DMS114 treated with DMSO at 0.1 percent for 48 hours (cell line): ENCODE measurements at regions not wholly inside any gene's neighbourhood (a gene's known extent, or its start where the extent isn't known, plus 50 kb on each side); places are given as distances from the start of the nearest gene placed in this dataset.
A peak's percentile ranks its signal among the peaks of the same experiment; 100 is the strongest.
"Not testable (repeated sequence)": the region's sequence is repeated elsewhere in the genome, so short reads cannot be mapped to it uniquely, and the experiment has no call there.

Experiments
- DNase-seq: peaks from one replicate; lab custom pipeline; 2025; ENCODE audit not compliant: unreplicated experiment; lab: John Stamatoyannopoulos, UW

DNA sequence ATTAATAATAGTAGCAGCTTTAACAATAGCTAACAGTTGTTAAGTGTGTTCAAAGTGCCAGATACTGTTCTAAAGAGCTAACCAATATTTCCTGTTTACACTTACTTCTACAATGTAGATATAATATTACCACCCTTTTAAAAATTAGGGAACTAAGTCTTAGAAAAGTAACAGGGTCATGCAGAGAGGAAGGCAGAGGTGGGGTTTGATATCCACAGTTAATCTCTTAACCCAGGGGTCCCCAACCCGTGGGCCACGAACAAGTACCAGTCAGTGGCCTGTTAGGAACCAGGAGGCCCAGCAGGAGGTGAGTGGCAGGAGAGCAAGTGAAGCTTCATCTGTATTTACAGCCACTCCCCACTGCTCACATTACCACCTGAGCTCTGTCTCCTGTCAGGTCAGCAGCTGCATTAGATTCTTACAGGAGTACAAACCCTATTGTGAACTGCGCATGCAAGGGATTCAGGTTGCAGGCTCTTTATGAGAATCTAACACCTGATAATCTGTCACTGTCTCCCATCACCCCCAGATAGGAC, 89.1 kb downstream of the ACTL7B start:
- DNase-seq: no peak

GRCh38 chr9:108765265-108765664, 90.5 kb downstream of the ACTL7B start:
- no peak for DNase-seq

DNA sequence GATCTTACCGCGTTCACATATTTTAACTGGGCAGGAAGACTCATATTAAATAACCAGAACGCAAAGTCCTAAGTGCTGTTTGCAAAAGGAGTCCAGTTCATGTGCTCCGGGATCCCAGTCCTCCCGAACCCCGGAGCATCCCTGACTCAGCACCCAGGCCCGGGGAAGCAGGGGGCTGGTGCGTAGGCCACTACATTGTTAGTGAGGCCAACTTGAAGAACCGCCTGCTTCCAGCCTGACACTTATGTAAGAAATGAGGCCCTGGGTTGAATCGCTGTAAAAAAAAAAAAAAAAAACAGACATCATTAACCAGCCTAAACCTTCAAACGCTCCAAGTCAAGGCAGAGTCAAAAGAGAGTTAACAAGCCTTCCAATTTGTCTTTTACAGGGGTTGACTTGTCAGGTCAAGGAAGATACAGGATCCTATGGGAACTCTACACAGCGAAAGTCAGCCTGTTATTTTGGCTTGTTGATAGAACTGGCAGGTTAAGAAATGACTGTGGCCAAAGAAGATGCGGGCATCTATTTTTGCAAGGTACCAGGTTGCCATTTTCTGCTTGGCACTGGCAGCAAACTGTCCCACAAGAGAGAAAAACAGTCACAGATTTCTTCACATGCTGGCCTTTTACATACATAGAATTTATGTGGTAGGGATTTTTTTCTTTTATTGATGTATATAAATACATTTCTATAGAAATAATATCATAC, 93.3 kb downstream of the ACTL7B start:
- no peak for DNase-seq

- DNase-seq: peak; percentile 15
Observed at GRCh38 chr9:108761655-108762347, 94.0 kb downstream of the ACTL7B start.

GRCh38 chr9:108760841-108761240, 94.9 kb downstream of the ACTL7B start:
- no peak for DNase-seq

DNA sequence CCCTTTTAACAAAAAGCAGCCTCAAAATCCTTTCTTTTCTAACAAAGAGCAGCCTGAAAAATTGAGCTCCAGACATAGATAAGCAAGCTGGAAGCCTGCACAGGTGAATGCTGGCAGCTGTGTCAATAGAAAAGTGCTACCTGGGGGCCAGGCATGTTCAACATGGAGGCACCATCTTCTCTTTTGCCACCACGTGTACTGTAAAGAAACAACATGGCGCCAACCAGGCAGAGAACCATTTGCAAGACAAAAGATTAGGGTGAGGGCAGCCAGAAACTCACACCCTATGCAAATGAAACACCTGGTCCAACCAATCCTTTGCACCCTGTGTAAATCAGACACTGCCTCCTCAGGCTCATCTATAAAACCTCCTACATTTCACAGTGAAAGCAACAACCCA, 96.0 kb downstream of the ACTL7B start:
- no peak for DNase-seq

DNA sequence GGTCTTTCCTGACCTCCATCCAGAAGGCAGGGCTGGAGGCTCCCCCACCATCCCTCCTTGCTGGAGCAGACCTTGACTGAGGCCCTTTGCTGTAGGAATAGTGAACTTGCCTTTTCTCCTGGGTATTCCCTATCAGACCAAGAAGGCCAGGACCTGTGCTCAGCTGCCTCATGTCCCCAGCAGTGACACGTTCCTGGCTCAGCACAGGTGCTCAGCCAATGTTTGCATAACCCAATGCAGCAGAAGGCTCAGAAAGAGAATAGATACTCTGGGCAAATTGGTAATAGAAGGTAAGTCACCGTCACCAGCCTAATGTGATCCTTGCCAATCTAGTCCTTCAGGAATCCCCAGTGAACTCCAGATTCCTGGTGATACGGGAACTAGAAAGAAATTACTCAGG, 96.4 kb downstream of the ACTL7B start:
- no peak for DNase-seq

GRCh38 chr9:108756746-108757490, 98.9 kb downstream of the ACTL7B start:
- DNase-seq: no peak

GRCh38 chr9:108755979-108756378, 99.8 kb downstream of the ACTL7B start:
- no peak for DNase-seq

GRCh38 chr9:108751369-108751768, 104.4 kb downstream of the ACTL7B start:
- no peak for DNase-seq

- no peak for DNase-seq
Observed at GRCh38 chr9:108750661-108751215, 105.0 kb downstream of the ACTL7B start.

GRCh38 chr9:108748776-108749175, 107.0 kb downstream of the ACTL7B start:
- DNase-seq: no peak

DNA sequence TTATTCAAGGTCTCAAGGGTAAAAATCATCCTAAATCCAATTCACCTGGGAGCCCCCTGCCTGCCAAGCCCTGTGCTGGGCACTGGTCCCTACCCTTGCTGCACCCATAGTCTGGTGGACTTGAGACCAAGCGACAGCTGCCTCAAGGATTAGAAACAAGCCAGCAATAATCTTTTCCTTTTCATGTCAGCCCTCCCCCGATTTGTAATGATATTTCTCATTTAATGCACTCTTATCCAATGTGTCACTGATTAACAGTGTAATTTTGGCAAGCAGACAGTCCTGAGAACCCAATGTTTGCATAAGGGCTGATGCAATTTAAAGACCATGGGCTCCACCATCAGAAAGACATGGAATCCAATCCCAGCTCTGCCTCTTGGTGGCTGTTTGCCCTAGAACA, 108.9 kb downstream of the ACTL7B start:
- no peak for DNase-seq

DNA sequence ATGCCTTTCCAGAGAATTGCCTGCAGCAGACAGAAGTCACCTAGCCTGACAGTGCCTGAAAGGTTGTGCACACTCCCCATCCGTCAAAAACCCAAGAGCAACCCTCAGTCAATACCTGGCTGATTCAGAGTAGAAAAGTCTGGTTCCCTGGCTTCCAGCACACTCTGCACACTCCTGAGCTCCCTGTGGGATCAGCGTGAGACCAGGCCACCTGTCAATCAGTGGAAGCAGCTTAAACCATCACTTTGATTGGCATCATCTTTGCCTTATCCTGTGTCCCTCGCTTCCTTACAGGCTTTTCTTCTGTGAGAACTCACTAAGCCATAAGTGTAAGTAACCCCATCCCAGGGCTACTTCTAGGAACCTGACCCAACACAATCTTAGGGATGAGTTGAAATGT, 109.8 kb downstream of the ACTL7B start:
- no peak for DNase-seq

GRCh38 chr9:108744641-108745040, 111.1 kb downstream of the ACTL7B start:
- no peak for DNase-seq

GRCh38 chr9:108743901-108744371, 111.8 kb downstream of the ACTL7B start:
- no peak for DNase-seq

DNA sequence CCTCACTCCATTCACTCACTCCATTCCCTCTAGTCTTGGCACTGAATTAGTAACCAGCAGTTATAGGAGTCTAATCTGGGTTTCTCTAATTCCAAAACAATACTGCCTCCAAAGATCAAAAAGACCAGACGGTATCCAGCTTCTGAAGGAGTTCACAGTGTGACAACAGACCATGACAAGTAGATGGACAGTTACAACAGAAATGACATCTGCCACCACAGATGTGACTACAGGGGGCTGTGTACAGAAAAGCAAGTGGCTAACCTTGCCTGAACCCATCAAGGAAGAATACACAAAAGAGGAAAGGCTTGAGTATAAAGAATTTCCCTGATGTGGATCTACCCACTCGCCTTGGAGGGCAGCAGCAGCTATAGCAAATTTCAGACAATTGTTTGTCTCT, 112.4 kb downstream of the ACTL7B start:
- no peak for DNase-seq

DNA sequence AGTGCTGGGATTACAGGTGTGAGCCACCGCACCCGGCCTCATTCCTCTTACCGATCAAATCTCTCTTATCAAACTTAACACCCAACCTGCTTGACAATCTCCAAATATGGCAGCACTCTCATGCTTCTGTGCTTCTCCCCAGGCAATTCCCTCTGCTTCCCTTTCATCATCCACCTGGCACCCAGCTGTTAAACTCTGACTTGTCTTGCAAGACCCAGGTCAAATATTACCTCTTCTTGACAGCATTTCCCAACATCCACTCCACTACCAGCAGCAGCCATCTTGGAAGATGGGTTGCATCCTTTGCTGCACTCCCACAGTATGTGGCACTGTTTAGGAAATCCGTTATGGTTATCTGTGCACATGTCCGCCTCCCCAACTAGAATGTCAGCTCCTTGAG, 113.6 kb downstream of the ACTL7B start:
- no peak for DNase-seq

DNA sequence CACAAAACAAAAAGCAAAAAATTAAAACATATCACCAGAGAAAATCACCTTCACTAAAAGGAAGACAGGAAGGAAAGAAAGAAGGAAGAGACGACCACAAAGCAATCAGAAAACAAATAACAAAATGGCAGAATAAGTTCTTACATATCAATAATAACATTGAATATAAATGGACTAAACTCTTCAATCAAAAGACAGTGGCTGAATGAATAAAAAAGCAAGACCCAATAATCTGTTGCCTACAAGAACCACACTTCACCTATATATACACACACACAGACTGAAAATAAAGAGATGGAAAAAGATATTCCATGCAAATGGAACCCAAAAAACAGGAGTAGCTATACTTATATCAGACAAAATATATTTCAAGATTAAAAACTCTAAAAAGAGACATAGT, 124.5 kb downstream of the ACTL7B start:
- not testable (repeated sequence) for DNase-seq

DNA sequence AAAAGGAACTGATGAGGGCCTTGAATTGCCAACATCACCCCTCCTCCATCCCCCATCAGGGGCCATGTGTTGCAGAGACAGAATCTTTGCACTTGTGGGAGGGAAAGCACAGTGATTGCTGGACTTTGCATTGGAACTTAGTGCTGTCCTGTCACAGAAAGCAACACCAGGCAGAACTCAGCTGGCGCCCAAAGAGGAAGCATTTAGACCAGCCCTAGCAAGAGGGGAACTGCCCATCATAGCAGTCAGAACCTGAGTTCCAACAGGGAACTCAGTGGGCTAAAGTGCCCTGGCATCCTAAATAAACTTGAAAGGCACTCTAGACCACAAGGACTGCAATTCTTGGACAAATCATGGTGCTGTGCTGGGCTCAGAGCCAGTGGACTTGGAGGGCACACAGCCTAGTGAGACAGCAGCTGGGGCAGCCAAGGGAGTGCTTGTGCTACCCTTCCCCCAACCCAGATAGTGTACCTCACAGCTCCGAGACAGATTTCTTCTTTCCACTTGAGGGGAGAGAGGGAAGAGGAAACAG, 128.1 kb downstream of the ACTL7B start:
- DNase-seq: no peak

DNA sequence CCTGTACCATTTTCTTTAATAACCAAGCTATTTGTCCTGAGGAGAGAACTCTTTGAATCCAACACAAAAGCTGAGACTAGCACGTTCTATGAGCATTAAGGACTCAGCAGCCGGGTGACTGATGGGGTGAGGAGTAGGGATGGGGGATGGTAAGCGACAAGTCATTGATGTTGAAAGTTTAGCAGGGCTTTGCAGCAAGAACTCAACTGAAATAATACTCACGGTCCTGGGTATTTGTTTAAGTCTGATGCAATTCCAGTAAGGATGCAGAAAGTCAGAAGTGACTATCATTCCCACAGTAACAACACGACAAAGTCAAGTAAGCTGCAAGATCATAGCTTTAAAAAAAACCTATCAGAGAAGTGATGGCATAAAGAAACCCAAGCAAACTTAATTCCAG, 131.1 kb downstream of the ACTL7B start:
- DNase-seq: no peak
